Neural cell (in vitro differentiated cells): ENCODE measurements at regions not wholly inside any gene's neighbourhood (a gene's known extent, or its start where the extent isn't known, plus 50 kb on each side); places are given as distances from the start of the nearest gene placed in this dataset.

Source experiments
- H2AFZ ChIP-seq: fragments of 200-600, 300-800 bp; sonication (generic), shearing (Covaris generic); 2 replicates; pipeline ENCODE4 v1.6.0; 2014; ENCODE audit warnings: low read depth, mild to moderate bottlenecking, antibody characterized with exemption, low read length, moderate library complexity
- H3F3A ChIP-seq: fragments of 200-600 bp; shearing (Covaris generic); 2 replicates; pipeline ENCODE4 v1.6.1; 2016; ENCODE audit warnings: mild to moderate bottlenecking, moderate library complexity, mixed read lengths, antibody characterized with exemption, low read length; ENCODE audit not compliant: insufficient read depth, poor library complexity, severe bottlenecking
- H3K27ac ChIP-seq: fragments of 200-600, 300-800 bp; sonication (generic), shearing (Covaris generic); 2 replicates; pipeline ENCODE4 v1.5.1; 2014; ENCODE audit warnings: mild to moderate bottlenecking, low read length, moderate library complexity
- H3K27me3 ChIP-seq: fragments of 300-800, 200-600 bp; sonication (generic), shearing (Covaris generic); 2 replicates; pipeline ENCODE4 v1.6.0; 2014; ENCODE audit warnings: mild to moderate bottlenecking, low read depth, low read length, moderate library complexity; ENCODE audit not compliant: insufficient read depth
- H3K36me3 ChIP-seq: fragments of 300-800, 200-600 bp; sonication (generic), shearing (Covaris generic); 2 replicates; pipeline ENCODE4 v1.5.1; 2014; ENCODE audit warnings: mild to moderate bottlenecking, antibody characterized with exemption, low read length, moderate library complexity; ENCODE audit not compliant: insufficient read depth
- H3K4me2 ChIP-seq: fragments of 300-800, 200-600 bp; sonication (generic), shearing (Covaris generic); 2 replicates; pipeline ENCODE4 v1.6.0; 2014; ENCODE audit warnings: mild to moderate bottlenecking, low read length
- H3K4me3 ChIP-seq: fragments of 300-800, 200-600 bp; sonication (generic), shearing (Covaris generic); 2 replicates; pipeline ENCODE4 v1.5.1; 2014; ENCODE audit warnings: mild to moderate bottlenecking, low read length, moderate library complexity
- H3K79me2 ChIP-seq: fragments of 200-600 bp; shearing (Covaris generic); replicated peaks from 2 replicates; pipeline ENCODE4 v1.6.0; 2014; ENCODE audit warnings: mild to moderate bottlenecking, low read length, moderate library complexity; ENCODE audit not compliant: insufficient read depth
- H3K9ac ChIP-seq: fragments of 300-800, 200-600 bp; sonication (generic), shearing (Covaris generic); 2 replicates; pipeline ENCODE4 v1.6.1; 2016; ENCODE audit warnings: mild to moderate bottlenecking, low read length, mixed read lengths
- H3K9me2 ChIP-seq: fragments of 200-600 bp; shearing (Covaris generic); 2 replicates; pipeline ENCODE4 v1.6.1; 2016; ENCODE audit warnings: mild to moderate bottlenecking, low read length, mixed read lengths; ENCODE audit not compliant: insufficient read depth
- H3K9me3 ChIP-seq: fragments of 200-600, 300-800 bp; sonication (generic), shearing (Covaris generic); 2 replicates; pipeline ENCODE4 v1.6.1; 2016; ENCODE audit warnings: mild to moderate bottlenecking, mixed run types, low read length, moderate library complexity, mixed read lengths
- H4K20me1 ChIP-seq: fragments of 200-600 bp; shearing (Covaris generic); 2 replicates; pipeline ENCODE4 v1.6.1; 2016; ENCODE audit warnings: mild to moderate bottlenecking, mixed run types; ENCODE audit not compliant: insufficient read depth
- EP300 ChIP-seq: fragments of 450-650 bp; conservative IDR thresholded peaks from 2 replicates; pipeline ENCODE4 v1.6.1; 2014; ENCODE audit warnings: antibody characterized with exemption, mild to moderate bottlenecking, moderate library complexity; ENCODE audit not compliant: poor library complexity, severe bottlenecking
- EZH2 ChIP-seq: fragments of 200-600, 300-800 bp; shearing (Covaris generic), sonication (generic); IDR thresholded peaks from 2 replicates; pipeline ENCODE4 v1.6.1; 2014; ENCODE audit warnings: antibody characterized with exemption, low read length, borderline replicate concordance, mild to moderate bottlenecking; ENCODE audit not compliant: insufficient read depth, poor library complexity, severe bottlenecking
- MXI1 ChIP-seq: fragments of 450-650 bp; conservative IDR thresholded peaks from 2 replicates; pipeline ENCODE4 v1.6.1; 2014; ENCODE audit warnings: antibody characterized with exemption, mild to moderate bottlenecking; ENCODE audit not compliant: poor library complexity, severe bottlenecking
- POLR2AphosphoS5 ChIP-seq: IDR thresholded peaks from 2 replicates; pipeline ENCODE4 v1.6.1; 2012
- RAD21 ChIP-seq: fragments of 450-650 bp; conservative IDR thresholded peaks from 2 replicates; pipeline ENCODE4 v1.6.1; 2014; ENCODE audit warnings: antibody characterized with exemption, mild to moderate bottlenecking, moderate library complexity
- REST ChIP-seq: IDR thresholded peaks from 2 replicates; pipeline ENCODE4 v1.6.1; 2012; ENCODE audit warnings: borderline replicate concordance
- SMC3 ChIP-seq: fragments of 450-650 bp; conservative IDR thresholded peaks from 2 replicates; pipeline ENCODE4 v1.6.1; 2014; ENCODE audit warnings: antibody characterized with exemption, mild to moderate bottlenecking, moderate library complexity; ENCODE audit not compliant: poor library complexity
- TAF1 ChIP-seq: IDR thresholded peaks from 2 replicates; pipeline ENCODE4 v1.6.1; 2012; ENCODE audit warnings: low read depth
- TF ChIP-seq, protein P1 (sequence below): fragments of 450-650 bp; IDR thresholded peaks from 2 replicates; pipeline ENCODE4 v1.5.1; 2014; ENCODE audit warnings: antibody characterized with exemption, mild to moderate bottlenecking, moderate library complexity; ENCODE audit not compliant: poor library complexity, severe bottlenecking

DNA sequence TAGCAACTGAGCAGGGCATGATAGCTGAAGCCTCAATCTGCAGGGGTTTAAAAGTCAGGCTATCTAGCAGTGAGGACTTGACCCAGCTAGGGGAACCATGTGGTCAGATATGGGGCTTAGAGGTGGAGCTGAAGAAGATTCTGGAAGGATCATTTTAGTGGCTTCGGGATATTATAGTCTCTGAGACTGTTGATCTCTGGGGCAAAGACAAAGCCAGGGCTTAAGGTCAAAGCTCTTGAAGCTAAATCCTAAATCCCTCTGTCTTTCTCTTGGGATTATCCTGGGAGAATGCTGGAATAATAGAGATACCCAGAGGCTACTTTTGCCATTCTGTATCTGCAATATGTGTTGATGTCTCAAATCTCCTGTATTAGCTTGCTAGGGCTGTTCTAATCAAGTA, 132.2 kb downstream of the DHX35 start:
- Histone ChIP-seq H2AFZ (no peak overlapping the region), H3K9ac (no peak overlapping the region), H3F3A (no peaks in the 10 kb centered on the region), H4K20me1 (no peaks in the 10 kb centered on the region), H3K36me3 (no peaks in the 10 kb centered on the region), H3K27me3 (no peaks in the 10 kb centered on the region), H3K27ac (no peak overlapping the region), H3K9me3 (no peaks in the 10 kb centered on the region), H3K4me2 (no peak overlapping the region), H3K4me3 (no peak overlapping the region), H3K79me2 (no peaks in the 10 kb centered on the region), H3K9me2 (no peaks in the 10 kb centered on the region)
- TF ChIP-seq REST (no peak), POLR2AphosphoS5 (no peak), TAF1 (no peak), EZH2 (no peak), MXI1 (no peak), RAD21 (no peak), SMC3 (no peak), EP300 (no peak)
- TF ChIP-seq, protein P1, sequence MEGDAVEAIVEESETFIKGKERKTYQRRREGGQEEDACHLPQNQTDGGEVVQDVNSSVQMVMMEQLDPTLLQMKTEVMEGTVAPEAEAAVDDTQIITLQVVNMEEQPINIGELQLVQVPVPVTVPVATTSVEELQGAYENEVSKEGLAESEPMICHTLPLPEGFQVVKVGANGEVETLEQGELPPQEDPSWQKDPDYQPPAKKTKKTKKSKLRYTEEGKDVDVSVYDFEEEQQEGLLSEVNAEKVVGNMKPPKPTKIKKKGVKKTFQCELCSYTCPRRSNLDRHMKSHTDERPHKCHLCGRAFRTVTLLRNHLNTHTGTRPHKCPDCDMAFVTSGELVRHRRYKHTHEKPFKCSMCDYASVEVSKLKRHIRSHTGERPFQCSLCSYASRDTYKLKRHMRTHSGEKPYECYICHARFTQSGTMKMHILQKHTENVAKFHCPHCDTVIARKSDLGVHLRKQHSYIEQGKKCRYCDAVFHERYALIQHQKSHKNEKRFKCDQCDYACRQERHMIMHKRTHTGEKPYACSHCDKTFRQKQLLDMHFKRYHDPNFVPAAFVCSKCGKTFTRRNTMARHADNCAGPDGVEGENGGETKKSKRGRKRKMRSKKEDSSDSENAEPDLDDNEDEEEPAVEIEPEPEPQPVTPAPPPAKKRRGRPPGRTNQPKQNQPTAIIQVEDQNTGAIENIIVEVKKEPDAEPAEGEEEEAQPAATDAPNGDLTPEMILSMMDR = no peak

GRCh38 chr20:39092733-39093410, 130.7 kb downstream of the DHX35 start:
- no peaks in the 10 kb centered on the region for H3K9me2 ChIP-seq

More at GRCh38 chr20:39092733-39093410, 130.7 kb downstream of the DHX35 start:
- no peaks in the 10 kb centered on the region for H3F3A ChIP-seq
- no peaks in the 10 kb centered on the region for H4K20me1 ChIP-seq
- H3K79me2 ChIP-seq = no peaks in the 10 kb centered on the region
- no peak overlapping the region for H3K4me3 ChIP-seq
- H2AFZ ChIP-seq = no peak overlapping the region
- H3K4me2 ChIP-seq = no peak overlapping the region
- TF ChIP-seq, protein P1 = no peak
- TF ChIP-seq SMC3 = no peak
- TF ChIP-seq RAD21 = no peak
- TF ChIP-seq TAF1 = no peak
- no peak for TF ChIP-seq EP300
- TF ChIP-seq POLR2AphosphoS5 = no peak
- TF ChIP-seq EZH2 = no peak
- no peak for TF ChIP-seq REST
- no peak for TF ChIP-seq MXI1
- no peaks in the 10 kb centered on the region for H3K36me3 ChIP-seq
- no peak overlapping the region for H3K27ac ChIP-seq
- H3K9ac ChIP-seq = no peak overlapping the region
- no peaks in the 10 kb centered on the region for H3K9me3 ChIP-seq
- no peaks in the 10 kb centered on the region for H3K27me3 ChIP-seq
